ENCODE measurements at regions not wholly inside any gene's neighbourhood (a gene's known extent, or its start where the extent isn't known, plus 50 kb on each side); places are given as distances from the start of the nearest gene placed in this dataset.

GRCh38 chr13:44778761-44779484 lies 202.8 kb upstream of the TSC22D1 start (continued):
- TF ChIP-seq ZNF503 (CRISPR knock-in tag; IDR thresholded peaks at IDR 0.05) = no peak
- TF ChIP-seq ZNF7 (CRISPR knock-in tag; IDR thresholded peaks at IDR 0.05) = peak; percentile 81
- TF ChIP-seq AHDC1 (CRISPR knock-in tag; IDR thresholded peaks at IDR 0.05; ENCODE audit: borderline replicate concordance) = no peak
- no peak for TF ChIP-seq ZNF615 (CRISPR knock-in tag; IDR thresholded peaks at IDR 0.05; ENCODE audit: borderline replicate concordance)
- no peak for TF ChIP-seq TAF15 (IDR thresholded peaks at IDR 0.05; ENCODE audit: low read depth, low read length, poor library complexity, severe bottlenecking)
- no peak for TF ChIP-seq MIXL1 (CRISPR knock-in tag; IDR thresholded peaks at IDR 0.05)
- no peak for TF ChIP-seq POLR2AphosphoS5 (IDR thresholded peaks at IDR 0.05; ENCODE audit: low read depth, low read length)
- TF ChIP-seq ATM (IDR thresholded peaks at IDR 0.05; ENCODE audit: borderline replicate concordance) = no peak
- TF ChIP-seq KLF11 (CRISPR knock-in tag; IDR thresholded peaks at IDR 0.05) = no peak
- no peak for TF ChIP-seq ZNF577 (CRISPR knock-in tag; IDR thresholded peaks at IDR 0.05; ENCODE audit: borderline replicate concordance, low read depth)
- TF ChIP-seq CEBPB (IDR thresholded peaks at IDR 0.05; ENCODE audit: borderline replicate concordance, low read depth, low read length) = peak; percentile 75; the same call in 1 of the 2 replicates
- no peak for TF ChIP-seq TFAP4 (IDR thresholded peaks at IDR 0.05; ENCODE audit: borderline replicate concordance, low read depth)
- TF ChIP-seq RNF2 (conservative IDR thresholded peaks at IDR 0.05; ENCODE audit: low read depth) = no peak
- 0 out of 2 replicates have a peak, but pooled peaks have one; percentile 40 for TF ChIP-seq ATF3 (CRISPR knock-in tag; IDR thresholded peaks at IDR 0.05)
- no peak for TF ChIP-seq SALL2 (CRISPR knock-in tag; IDR thresholded peaks at IDR 0.05)
- TF ChIP-seq CEBPG (CRISPR knock-in tag; IDR thresholded peaks at IDR 0.05) = peak; percentile 66; the same call in 1 of the 2 replicates
- no peak for TF ChIP-seq CBX5 (CRISPR knock-in tag; IDR thresholded peaks at IDR 0.05; ENCODE audit: borderline replicate concordance)
- no peak for TF ChIP-seq NFE2L2 (IDR thresholded peaks at IDR 0.05; ENCODE audit: low read length)
